GM23338 (cell line): ENCODE measurements at regions not wholly inside any gene's neighbourhood (a gene's known extent, or its start where the extent isn't known, plus 50 kb on each side); places are given as distances from the start of the nearest gene placed in this dataset.

Experiments used
- EZH2phosphoT487 ChIP-seq: fragments of 200-600 bp; sonication (generic); IDR thresholded peaks from one replicate; pipeline ENCODE4 v1.8.1; 2018; ENCODE audit warnings: antibody characterized with exemption; ENCODE audit not compliant: unreplicated experiment
- TF ChIP-seq, protein P1 (sequence below): IDR thresholded peaks from one replicate; pipeline ENCODE4 v1.6.1; 2018; ENCODE audit warnings: antibody characterized with exemption; ENCODE audit not compliant: unreplicated experiment
- TF ChIP-seq, protein P2 (sequence below), 2 experiments: fragments of 200-600 bp in 1 of 2; sonication (generic) in 1 of 2; conservative IDR thresholded peaks; 2 replicates each; pipeline versions ENCODE4 v1.5.1 to v1.6.1; 2016 to 2017; ENCODE audit warnings: antibody characterized with exemption in 2 of 2, low read depth in 2 of 2, mild to moderate bottlenecking in 2 of 2, moderate library complexity in 1 of 2
- TF ChIP-seq, protein P3 (sequence below): fragments of 250-450 bp; sonication (Bioruptor Pico); IDR thresholded peaks from 2 replicates; pipeline ENCODE4 v1.5.0; 2020; ENCODE audit warnings: mild to moderate bottlenecking, moderate library complexity

DNA sequence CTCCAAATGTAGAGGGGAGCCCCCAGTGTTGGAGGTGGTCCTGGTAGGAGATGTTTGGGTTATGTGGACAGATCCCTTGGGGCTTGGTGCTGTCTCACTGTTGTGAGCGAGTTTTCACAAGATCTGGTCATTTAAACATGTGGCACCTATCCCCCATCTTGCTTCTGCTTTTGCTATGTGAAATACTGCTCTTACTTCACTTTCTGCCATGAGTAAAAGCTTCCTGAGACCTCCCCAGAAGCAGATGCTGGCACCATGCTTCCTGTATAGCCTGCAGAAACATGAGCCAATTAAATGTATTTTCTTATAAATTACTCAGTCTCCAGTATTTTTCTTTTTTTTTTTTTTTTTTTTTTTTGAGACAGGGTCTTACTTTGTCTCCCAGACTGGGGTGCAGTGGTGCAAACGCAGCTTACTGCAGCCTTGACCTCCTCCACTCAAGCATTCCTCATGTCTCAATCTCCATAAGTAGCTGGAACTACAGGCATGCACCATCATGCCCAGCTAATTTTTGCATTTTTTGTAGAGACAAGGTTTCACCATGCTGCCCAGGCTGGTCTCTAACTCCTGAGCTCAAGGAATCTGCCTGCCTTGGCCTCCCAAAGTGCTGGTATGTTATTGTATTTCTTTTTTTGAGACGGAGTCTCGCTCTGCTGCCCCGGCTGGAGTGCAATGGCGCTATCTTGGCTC is 177.1 kb downstream of the ALDH8A1 start (continued):
- TF ChIP-seq, protein P1, sequence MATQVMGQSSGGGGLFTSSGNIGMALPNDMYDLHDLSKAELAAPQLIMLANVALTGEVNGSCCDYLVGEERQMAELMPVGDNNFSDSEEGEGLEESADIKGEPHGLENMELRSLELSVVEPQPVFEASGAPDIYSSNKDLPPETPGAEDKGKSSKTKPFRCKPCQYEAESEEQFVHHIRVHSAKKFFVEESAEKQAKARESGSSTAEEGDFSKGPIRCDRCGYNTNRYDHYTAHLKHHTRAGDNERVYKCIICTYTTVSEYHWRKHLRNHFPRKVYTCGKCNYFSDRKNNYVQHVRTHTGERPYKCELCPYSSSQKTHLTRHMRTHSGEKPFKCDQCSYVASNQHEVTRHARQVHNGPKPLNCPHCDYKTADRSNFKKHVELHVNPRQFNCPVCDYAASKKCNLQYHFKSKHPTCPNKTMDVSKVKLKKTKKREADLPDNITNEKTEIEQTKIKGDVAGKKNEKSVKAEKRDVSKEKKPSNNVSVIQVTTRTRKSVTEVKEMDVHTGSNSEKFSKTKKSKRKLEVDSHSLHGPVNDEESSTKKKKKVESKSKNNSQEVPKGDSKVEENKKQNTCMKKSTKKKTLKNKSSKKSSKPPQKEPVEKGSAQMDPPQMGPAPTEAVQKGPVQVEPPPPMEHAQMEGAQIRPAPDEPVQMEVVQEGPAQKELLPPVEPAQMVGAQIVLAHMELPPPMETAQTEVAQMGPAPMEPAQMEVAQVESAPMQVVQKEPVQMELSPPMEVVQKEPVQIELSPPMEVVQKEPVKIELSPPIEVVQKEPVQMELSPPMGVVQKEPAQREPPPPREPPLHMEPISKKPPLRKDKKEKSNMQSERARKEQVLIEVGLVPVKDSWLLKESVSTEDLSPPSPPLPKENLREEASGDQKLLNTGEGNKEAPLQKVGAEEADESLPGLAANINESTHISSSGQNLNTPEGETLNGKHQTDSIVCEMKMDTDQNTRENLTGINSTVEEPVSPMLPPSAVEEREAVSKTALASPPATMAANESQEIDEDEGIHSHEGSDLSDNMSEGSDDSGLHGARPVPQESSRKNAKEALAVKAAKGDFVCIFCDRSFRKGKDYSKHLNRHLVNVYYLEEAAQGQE = no peak
- no peak for TF ChIP-seq EZH2phosphoT487
- TF ChIP-seq, protein P2, sequence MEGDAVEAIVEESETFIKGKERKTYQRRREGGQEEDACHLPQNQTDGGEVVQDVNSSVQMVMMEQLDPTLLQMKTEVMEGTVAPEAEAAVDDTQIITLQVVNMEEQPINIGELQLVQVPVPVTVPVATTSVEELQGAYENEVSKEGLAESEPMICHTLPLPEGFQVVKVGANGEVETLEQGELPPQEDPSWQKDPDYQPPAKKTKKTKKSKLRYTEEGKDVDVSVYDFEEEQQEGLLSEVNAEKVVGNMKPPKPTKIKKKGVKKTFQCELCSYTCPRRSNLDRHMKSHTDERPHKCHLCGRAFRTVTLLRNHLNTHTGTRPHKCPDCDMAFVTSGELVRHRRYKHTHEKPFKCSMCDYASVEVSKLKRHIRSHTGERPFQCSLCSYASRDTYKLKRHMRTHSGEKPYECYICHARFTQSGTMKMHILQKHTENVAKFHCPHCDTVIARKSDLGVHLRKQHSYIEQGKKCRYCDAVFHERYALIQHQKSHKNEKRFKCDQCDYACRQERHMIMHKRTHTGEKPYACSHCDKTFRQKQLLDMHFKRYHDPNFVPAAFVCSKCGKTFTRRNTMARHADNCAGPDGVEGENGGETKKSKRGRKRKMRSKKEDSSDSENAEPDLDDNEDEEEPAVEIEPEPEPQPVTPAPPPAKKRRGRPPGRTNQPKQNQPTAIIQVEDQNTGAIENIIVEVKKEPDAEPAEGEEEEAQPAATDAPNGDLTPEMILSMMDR (conservative IDR thresholded peaks at IDR 0.05; ENCODE audit: low read depth in 2 of 2) = no peak
- TF ChIP-seq, protein P3, sequence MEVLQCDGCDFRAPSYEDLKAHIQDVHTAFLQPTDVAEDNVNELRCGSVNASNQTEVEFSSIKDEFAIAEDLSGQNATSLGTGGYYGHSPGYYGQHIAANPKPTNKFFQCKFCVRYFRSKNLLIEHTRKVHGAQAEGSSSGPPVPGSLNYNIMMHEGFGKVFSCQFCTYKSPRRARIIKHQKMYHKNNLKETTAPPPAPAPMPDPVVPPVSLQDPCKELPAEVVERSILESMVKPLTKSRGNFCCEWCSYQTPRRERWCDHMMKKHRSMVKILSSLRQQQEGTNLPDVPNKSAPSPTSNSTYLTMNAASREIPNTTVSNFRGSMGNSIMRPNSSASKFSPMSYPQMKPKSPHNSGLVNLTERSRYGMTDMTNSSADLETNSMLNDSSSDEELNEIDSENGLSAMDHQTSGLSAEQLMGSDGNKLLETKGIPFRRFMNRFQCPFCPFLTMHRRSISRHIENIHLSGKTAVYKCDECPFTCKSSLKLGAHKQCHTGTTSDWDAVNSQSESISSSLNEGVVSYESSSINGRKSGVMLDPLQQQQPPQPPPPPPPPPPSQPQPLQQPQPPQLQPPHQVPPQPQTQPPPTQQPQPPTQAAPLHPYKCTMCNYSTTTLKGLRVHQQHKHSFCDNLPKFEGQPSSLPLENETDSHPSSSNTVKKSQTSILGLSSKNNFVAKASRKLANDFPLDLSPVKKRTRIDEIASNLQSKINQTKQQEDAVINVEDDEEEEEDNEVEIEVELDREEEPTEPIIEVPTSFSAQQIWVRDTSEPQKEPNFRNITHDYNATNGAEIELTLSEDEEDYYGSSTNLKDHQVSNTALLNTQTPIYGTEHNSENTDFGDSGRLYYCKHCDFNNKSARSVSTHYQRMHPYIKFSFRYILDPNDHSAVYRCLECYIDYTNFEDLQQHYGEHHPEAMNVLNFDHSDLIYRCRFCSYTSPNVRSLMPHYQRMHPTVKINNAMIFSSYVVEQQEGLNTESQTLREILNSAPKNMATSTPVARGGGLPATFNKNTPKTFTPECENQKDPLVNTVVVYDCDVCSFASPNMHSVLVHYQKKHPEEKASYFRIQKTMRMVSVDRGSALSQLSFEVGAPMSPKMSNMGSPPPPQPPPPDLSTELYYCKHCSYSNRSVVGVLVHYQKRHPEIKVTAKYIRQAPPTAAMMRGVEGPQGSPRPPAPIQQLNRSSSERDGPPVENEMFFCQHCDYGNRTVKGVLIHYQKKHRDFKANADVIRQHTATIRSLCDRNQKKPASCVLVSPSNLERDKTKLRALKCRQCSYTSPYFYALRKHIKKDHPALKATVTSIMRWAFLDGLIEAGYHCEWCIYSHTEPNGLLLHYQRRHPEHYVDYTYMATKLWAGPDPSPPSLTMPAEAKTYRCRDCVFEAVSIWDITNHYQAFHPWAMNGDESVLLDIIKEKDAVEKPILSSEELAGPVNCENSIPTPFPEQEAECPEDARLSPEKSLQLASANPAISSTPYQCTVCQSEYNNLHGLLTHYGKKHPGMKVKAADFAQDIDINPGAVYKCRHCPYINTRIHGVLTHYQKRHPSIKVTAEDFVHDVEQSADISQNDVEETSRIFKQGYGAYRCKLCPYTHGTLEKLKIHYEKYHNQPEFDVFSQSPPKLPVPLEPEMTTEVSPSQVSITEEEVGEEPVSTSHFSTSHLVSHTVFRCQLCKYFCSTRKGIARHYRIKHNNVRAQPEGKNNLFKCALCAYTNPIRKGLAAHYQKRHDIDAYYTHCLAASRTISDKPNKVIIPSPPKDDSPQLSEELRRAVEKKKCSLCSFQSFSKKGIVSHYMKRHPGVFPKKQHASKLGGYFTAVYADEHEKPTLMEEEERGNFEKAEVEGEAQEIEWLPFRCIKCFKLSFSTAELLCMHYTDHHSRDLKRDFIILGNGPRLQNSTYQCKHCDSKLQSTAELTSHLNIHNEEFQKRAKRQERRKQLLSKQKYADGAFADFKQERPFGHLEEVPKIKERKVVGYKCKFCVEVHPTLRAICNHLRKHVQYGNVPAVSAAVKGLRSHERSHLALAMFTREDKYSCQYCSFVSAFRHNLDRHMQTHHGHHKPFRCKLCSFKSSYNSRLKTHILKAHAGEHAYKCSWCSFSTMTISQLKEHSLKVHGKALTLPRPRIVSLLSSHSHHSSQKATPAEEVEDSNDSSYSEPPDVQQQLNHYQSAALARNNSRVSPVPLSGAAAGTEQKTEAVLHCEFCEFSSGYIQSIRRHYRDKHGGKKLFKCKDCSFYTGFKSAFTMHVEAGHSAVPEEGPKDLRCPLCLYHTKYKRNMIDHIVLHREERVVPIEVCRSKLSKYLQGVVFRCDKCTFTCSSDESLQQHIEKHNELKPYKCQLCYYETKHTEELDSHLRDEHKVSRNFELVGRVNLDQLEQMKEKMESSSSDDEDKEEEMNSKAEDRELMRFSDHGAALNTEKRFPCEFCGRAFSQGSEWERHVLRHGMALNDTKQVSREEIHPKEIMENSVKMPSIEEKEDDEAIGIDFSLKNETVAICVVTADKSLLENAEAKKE = no peak
